ENCODE measurements at regions not wholly inside any gene's neighbourhood (a gene's known extent, or its start where the extent isn't known, plus 50 kb on each side); places are given as distances from the start of the nearest gene placed in this dataset.

- H3K56ac ChIP-seq (ENCODE audit: insufficient read length, low read depth, low read length) = no peak overlapping the region
- no peak overlapping the region for H2AFZ ChIP-seq (ENCODE audit: low read length)
- no peaks in the 10 kb centered on the region for H3K4me1 ChIP-seq (ENCODE audit: insufficient read depth, low read length)
- H2BK12ac ChIP-seq (ENCODE audit: insufficient read length, low read depth, low read length) = no peak overlapping the region
- no peak for DNase-seq
- H4K91ac ChIP-seq (ENCODE audit: insufficient read length, low read depth, low read length) = no peak overlapping the region
- H3K23ac ChIP-seq (ENCODE audit: insufficient read length, low read depth, low read length) = no peak overlapping the region
- no peak overlapping the region for H3K14ac ChIP-seq (ENCODE audit: insufficient read depth, low read length)
- TF ChIP-seq CTCF (conservative IDR thresholded peaks at IDR 0.05) = no peak
- Mint-ChIP-seq H3K9me3 (peaks cover 2 to 5% of the 10 kb centered on the region in 2 experiments), H3K27ac (no peak overlapping the region), H3K4me1 (peaks cover 0 to 4% of the 10 kb centered on the region in 2 experiments; a peak in 1 of 4 replicates), H3K27me3 (ENCODE audit: low read depth) (no peaks in the 10 kb centered on the region), H3K36me3 (ENCODE audit: insufficient read depth in 1 of 3, low read depth in 3 of 3) (no peaks in the 10 kb centered on the region; a peak in 1 of 7 replicates), H3K4me3 (no peak overlapping the region)
- H2BK5ac ChIP-seq (ENCODE audit: insufficient read length, low read length) = no peak overlapping the region
- H2BK120ac ChIP-seq (ENCODE audit: low read depth, low read length, poor library complexity, severe bottlenecking) = no peak overlapping the region
- H2BK15ac ChIP-seq (ENCODE audit: low read depth, low read length) = no peak overlapping the region
- H3T11ph ChIP-seq (ENCODE audit: low read length) = no peak overlapping the region
- H3K23me2 ChIP-seq (ENCODE audit: insufficient read length, low read depth, low read length, poor library complexity, severe bottlenecking) = no peaks in the 10 kb centered on the region
- H3K79me2 ChIP-seq (ENCODE audit: insufficient read depth, low read length) = no peaks in the 10 kb centered on the region
- no peak overlapping the region for H3K27ac ChIP-seq (ENCODE audit: insufficient read length, low read depth, low read length)
- H3K4me2 ChIP-seq (ENCODE audit: insufficient read depth, insufficient read length, low read length) = no peak overlapping the region
- H2AK5ac ChIP-seq (ENCODE audit: insufficient read length, low read length) = no peak overlapping the region
- H4K20me1 ChIP-seq (ENCODE audit: control insufficient read depth, insufficient read depth, insufficient read length) = no peaks in the 10 kb centered on the region
- no peaks in the 10 kb centered on the region for H3K27me3 ChIP-seq (ENCODE audit: insufficient read depth, low read length)
- H3K4ac ChIP-seq (ENCODE audit: low read depth, low read length) = no peak overlapping the region
- no peaks in the 10 kb centered on the region for H3K9me3 ChIP-seq (ENCODE audit: control insufficient read depth, low read depth, low read length)
- no peak overlapping the region for H3K9ac ChIP-seq (ENCODE audit: extremely low read depth, insufficient read length, low read length)
- H3K18ac ChIP-seq (ENCODE audit: insufficient read length, low read depth, low read length) = no peak overlapping the region
- WGBS (ENCODE audit: extremely low coverage, insufficient read length, low lambda C conversion rate) = no CpG with 5 or more reads among the region's 6 CpGs
- no peak overlapping the region for H4K8ac ChIP-seq (replicated peaks; ENCODE audit: insufficient read length, low read depth, low read length)
- no peak overlapping the region for H4K5ac ChIP-seq (ENCODE audit: insufficient read length, low read depth, low read length)
- no peak overlapping the region for H2BK20ac ChIP-seq (ENCODE audit: low read depth, low read length, poor library complexity, severe bottlenecking)
- H3K79me1 ChIP-seq (ENCODE audit: insufficient read depth, low read depth, low read length, poor library complexity, severe bottlenecking) = no peaks in the 10 kb centered on the region
These were observed 157.9 kb upstream of the BACE2 start for GRCh38 chr21:41010101-41010435.

Measured in H9 (cell line).